ENCODE measurements at regions not wholly inside any gene's neighbourhood (a gene's known extent, or its start where the extent isn't known, plus 50 kb on each side); places are given as distances from the start of the nearest gene placed in this dataset.
A peak's percentile ranks its signal among the peaks of the same experiment; 100 is the strongest.

DNA sequence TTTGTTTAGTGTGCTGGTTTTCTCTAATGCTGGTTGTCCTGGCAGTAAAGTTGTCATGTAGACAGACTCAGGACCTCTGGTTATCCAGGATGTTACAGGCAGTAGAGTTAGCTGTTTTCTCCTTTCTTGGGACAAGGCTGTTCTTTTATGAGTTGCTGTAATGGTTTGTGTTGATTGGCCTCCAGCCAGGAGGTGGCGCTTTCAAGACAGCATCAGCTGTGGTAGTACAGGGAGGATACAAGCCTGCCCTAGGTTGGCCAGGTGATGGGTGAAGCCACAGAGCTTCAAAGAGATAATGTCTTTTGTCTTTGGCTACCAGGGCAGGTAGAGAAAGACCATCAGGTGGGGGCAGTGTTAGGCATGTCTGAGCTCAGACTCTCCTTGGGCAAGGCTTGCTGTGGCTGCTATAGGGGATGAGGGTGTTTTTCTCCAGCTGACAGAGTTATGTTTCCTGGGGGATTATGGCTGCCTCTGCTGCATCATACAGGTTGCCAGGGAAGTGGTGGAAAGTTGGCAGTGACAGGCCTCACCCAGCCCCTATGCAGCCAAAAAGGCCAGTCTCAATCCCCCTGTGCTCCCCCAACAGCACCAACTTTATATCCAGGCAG lies 127.2 kb upstream of the TAB2 start:
- peak in 1 of 2 donors; percentile 50 for DNase-seq (ENCODE audit: low read depth in 1 of 2, low spot score in 1 of 2)
- peaks cover 4% of the 10 kb centered on the region for H3K4me1 ChIP-seq (ENCODE audit: low read depth)
- H3K4me3 ChIP-seq = no peak overlapping the region
- no peaks in the 10 kb centered on the region for H3K36me3 ChIP-seq
- no peaks in the 10 kb centered on the region for H3K27me3 ChIP-seq
- H3K9me3 ChIP-seq (ENCODE audit: low read depth) = no peaks in the 10 kb centered on the region
- no peak overlapping the region for H3K27ac ChIP-seq
- TF ChIP-seq, protein P1, sequence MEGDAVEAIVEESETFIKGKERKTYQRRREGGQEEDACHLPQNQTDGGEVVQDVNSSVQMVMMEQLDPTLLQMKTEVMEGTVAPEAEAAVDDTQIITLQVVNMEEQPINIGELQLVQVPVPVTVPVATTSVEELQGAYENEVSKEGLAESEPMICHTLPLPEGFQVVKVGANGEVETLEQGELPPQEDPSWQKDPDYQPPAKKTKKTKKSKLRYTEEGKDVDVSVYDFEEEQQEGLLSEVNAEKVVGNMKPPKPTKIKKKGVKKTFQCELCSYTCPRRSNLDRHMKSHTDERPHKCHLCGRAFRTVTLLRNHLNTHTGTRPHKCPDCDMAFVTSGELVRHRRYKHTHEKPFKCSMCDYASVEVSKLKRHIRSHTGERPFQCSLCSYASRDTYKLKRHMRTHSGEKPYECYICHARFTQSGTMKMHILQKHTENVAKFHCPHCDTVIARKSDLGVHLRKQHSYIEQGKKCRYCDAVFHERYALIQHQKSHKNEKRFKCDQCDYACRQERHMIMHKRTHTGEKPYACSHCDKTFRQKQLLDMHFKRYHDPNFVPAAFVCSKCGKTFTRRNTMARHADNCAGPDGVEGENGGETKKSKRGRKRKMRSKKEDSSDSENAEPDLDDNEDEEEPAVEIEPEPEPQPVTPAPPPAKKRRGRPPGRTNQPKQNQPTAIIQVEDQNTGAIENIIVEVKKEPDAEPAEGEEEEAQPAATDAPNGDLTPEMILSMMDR (IDR thresholded peaks at IDR 0.05; ENCODE audit: low read depth, low read length) = no peak

DNA sequence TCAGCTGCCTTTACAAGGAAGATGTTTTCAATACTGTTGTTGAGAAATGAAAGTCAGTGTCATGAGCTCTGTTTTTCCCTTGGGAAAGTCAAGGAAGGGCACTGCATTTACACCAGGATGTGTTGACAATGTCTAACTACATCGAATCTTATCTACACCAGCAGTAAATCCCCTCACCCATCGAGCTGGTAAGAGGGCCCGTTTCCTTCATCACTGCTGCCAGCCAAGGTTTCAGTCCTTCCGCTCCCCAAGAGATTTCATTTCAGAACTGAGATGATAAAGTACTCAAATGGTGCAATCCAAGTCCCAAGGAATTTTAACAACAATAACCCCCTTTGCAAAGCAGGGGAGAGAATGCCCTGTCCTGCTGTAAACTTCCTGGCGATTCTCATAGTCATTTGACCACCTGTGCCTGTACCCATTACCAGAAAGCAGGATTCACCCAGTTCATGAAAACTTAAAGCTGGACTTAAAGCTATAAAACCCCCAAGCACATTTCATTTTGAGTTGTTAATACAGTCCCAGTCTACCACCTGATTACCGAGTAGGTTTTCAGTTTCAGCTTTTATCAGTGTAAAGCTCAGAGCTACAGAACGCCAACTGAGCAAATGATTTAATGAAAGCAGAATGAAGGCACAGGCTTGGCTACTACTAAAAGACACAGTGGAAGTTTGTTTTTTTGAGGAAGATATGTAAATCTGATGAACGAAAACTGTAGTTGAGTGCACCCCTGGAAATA lies 122.5 kb upstream of the TAB2 start:
- TF ChIP-seq, protein P1 (IDR thresholded peaks at IDR 0.05; ENCODE audit: low read depth, low read length) = no peak
- Histone ChIP-seq H3K4me1 (ENCODE audit: low read depth) (peaks cover 18% of the 10 kb centered on the region), H3K4me3 (no peak overlapping the region), H3K27ac (peak overlapping the region; percentile 82), H3K27me3 (no peaks in the 10 kb centered on the region), H3K36me3 (no peaks in the 10 kb centered on the region), H3K9me3 (ENCODE audit: low read depth) (no peaks in the 10 kb centered on the region)
- DNase-seq (ENCODE audit: low read depth in 1 of 2, low spot score in 1 of 2) = peak in 1 of 2 donors; percentile 76

DNA sequence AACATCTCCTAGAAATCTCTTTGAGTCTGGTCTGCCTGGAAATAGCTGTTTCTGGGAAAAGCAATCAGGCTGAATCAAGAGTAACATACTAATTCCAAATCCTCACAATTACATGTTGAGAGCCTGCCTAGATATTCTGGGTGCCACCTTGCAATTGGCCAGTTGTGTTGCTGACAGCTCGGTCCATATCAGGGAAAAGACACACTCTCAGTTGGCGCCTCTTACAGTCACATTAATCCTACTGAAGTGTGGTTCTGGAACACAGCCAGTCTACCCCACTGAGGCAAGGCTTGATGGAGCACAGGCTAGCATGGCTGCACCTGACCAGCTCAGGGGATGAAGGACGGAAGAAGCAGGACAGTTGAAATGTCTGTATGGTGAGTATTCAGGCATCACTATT lies 121.4 kb upstream of the TAB2 start:
- Histone ChIP-seq H3K36me3 (no peaks in the 10 kb centered on the region), H3K9me3 (ENCODE audit: low read depth) (no peaks in the 10 kb centered on the region), H3K4me3 (no peak overlapping the region), H3K4me1 (ENCODE audit: low read depth) (peaks cover 18% of the 10 kb centered on the region), H3K27me3 (no peaks in the 10 kb centered on the region), H3K27ac (peak overlapping the region; percentile 82)
- TF ChIP-seq, protein P1 (IDR thresholded peaks at IDR 0.05; ENCODE audit: low read depth, low read length) = no peak
- DNase-seq (ENCODE audit: low read depth in 1 of 2, low spot score in 1 of 2) = peak in 1 of 2 donors; percentile 58

DNA sequence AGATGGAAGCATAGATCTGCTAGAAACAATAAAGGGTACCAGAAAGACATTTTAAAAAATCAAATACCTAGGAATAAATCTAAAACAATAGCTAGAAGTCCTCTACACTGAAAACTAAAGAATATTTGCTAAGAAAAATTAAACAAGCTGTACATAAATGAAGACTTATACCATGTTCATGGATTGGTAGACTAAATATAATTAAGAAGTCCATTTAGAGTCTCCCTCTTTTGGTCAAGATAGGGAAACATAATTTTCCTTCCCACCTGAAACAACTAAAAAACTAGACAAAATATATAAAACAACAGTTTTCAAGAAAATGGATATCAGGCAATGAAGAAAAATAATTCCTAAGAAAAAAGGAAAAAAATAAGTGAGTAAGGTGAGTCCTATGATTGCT lies 120.0 kb upstream of the TAB2 start:
- no peaks in the 10 kb centered on the region for H3K9me3 ChIP-seq (ENCODE audit: low read depth)
- no peaks in the 10 kb centered on the region for H3K27me3 ChIP-seq
- no peak overlapping the region for H3K4me3 ChIP-seq
- H3K36me3 ChIP-seq = no peaks in the 10 kb centered on the region
- TF ChIP-seq, protein P1 (IDR thresholded peaks at IDR 0.05; ENCODE audit: low read depth, low read length) = no peak
- no peak for DNase-seq (ENCODE audit: low read depth in 1 of 2, low spot score in 1 of 2)
- no peak overlapping the region for H3K27ac ChIP-seq
- H3K4me1 ChIP-seq (ENCODE audit: low read depth) = peaks cover 18% of the 10 kb centered on the region

DNA sequence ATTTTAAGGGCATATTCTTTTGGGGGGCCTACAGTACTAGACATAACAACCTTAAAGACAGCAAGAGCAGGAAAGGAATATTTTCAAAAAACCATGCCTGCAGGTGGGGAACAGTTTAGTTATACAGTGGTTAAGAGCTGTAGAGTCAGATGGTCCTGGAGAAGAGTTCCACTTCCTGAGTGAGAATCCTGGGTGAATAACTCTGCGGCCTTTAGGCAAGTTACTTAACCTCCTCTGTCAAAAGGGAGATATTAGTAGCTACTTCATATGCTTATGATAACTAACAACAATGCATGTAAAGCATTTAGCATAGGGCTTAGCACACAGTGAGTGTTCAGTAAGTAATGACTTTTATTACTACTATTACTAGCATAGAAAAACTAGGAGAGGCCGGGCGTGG lies 119.2 kb upstream of the TAB2 start:
- no peaks in the 10 kb centered on the region for H3K9me3 ChIP-seq (ENCODE audit: low read depth)
- H3K4me3 ChIP-seq = no peak overlapping the region
- DNase-seq (ENCODE audit: low read depth in 1 of 2, low spot score in 1 of 2) = no peak
- no peaks in the 10 kb centered on the region for H3K36me3 ChIP-seq
- H3K4me1 ChIP-seq (ENCODE audit: low read depth) = peaks cover 24% of the 10 kb centered on the region
- no peak overlapping the region for H3K27ac ChIP-seq
- TF ChIP-seq, protein P1 (IDR thresholded peaks at IDR 0.05; ENCODE audit: low read depth, low read length) = no peak
- no peaks in the 10 kb centered on the region for H3K27me3 ChIP-seq

Measured in cardiac muscle cell (in vitro differentiated cells and primary cell).